PC-9 (cell line): ENCODE measurements at regions not wholly inside any gene's neighbourhood (a gene's known extent, or its start where the extent isn't known, plus 50 kb on each side); places are given as distances from the start of the nearest gene placed in this dataset.

Experiments used
- EZH2 ChIP-seq: fragments of 200-600 bp; sonication (generic); IDR thresholded peaks from 2 replicates; pipeline ENCODE4 v1.8.0; 2017; ENCODE audit warnings: antibody characterized with exemption, low read depth
- TF ChIP-seq, protein P1 (sequence below): fragments of 200-600 bp; sonication (generic); conservative IDR thresholded peaks from 2 replicates; pipeline ENCODE4 v1.6.1; 2017; ENCODE audit warnings: mixed run types, antibody characterized with exemption, mild to moderate bottlenecking, moderate library complexity

DNA sequence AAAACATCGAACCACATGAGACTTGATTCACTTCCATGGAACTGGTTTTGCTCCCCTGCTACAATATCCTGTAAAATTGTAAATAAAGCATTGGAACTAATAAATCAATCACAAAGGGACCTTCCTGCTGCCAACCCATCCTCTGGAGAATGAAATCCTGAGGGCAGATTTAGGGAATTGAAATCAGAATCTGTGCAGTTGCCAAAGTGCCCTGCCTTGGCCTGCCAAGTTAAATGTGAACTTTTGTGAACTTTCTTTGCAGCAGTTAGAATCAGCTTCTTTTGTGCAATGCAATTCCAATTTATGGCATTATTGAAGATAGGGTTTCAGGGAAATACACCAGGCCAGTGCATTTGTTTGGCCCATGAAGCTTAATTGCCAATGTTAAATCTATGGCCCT is 263.1 kb downstream of the PTTG2 start:
- TF ChIP-seq, protein P1, sequence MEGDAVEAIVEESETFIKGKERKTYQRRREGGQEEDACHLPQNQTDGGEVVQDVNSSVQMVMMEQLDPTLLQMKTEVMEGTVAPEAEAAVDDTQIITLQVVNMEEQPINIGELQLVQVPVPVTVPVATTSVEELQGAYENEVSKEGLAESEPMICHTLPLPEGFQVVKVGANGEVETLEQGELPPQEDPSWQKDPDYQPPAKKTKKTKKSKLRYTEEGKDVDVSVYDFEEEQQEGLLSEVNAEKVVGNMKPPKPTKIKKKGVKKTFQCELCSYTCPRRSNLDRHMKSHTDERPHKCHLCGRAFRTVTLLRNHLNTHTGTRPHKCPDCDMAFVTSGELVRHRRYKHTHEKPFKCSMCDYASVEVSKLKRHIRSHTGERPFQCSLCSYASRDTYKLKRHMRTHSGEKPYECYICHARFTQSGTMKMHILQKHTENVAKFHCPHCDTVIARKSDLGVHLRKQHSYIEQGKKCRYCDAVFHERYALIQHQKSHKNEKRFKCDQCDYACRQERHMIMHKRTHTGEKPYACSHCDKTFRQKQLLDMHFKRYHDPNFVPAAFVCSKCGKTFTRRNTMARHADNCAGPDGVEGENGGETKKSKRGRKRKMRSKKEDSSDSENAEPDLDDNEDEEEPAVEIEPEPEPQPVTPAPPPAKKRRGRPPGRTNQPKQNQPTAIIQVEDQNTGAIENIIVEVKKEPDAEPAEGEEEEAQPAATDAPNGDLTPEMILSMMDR, result no peak
- TF ChIP-seq EZH2, result no peak
